LNCAP (cell line): ENCODE measurements at regions not wholly inside any gene's neighbourhood (a gene's known extent, or its start where the extent isn't known, plus 50 kb on each side); places are given as distances from the start of the nearest gene placed in this dataset.

Experiments
- TF ChIP-seq, protein P1 (sequence below): fragments of 450-650 bp; IDR thresholded peaks from 2 replicates; pipeline ENCODE4 v1.5.1; 2017; ENCODE audit warnings: mild to moderate bottlenecking

DNA sequence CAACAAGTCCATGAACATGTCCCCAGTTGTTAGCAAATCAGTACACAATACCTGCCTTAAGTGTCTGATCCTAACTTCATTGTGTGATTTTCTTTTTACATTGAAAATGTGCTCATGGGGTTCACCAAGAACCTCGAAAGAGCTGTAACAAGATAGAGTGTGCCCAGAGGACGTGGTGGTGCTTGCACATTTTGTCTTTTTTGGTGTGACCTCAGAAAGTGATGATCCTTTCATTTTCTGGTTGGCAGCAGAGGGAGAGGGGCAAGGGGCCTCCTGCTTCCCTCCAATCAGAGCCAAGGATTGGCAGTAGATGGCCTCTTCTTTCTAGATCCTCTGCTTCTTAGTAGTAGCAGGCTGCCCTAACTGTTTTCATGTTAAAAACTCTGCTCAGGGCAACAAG is 176.4 kb downstream of the OPA1 start:
- TF ChIP-seq, protein P1, sequence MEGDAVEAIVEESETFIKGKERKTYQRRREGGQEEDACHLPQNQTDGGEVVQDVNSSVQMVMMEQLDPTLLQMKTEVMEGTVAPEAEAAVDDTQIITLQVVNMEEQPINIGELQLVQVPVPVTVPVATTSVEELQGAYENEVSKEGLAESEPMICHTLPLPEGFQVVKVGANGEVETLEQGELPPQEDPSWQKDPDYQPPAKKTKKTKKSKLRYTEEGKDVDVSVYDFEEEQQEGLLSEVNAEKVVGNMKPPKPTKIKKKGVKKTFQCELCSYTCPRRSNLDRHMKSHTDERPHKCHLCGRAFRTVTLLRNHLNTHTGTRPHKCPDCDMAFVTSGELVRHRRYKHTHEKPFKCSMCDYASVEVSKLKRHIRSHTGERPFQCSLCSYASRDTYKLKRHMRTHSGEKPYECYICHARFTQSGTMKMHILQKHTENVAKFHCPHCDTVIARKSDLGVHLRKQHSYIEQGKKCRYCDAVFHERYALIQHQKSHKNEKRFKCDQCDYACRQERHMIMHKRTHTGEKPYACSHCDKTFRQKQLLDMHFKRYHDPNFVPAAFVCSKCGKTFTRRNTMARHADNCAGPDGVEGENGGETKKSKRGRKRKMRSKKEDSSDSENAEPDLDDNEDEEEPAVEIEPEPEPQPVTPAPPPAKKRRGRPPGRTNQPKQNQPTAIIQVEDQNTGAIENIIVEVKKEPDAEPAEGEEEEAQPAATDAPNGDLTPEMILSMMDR, result no peak

DNA sequence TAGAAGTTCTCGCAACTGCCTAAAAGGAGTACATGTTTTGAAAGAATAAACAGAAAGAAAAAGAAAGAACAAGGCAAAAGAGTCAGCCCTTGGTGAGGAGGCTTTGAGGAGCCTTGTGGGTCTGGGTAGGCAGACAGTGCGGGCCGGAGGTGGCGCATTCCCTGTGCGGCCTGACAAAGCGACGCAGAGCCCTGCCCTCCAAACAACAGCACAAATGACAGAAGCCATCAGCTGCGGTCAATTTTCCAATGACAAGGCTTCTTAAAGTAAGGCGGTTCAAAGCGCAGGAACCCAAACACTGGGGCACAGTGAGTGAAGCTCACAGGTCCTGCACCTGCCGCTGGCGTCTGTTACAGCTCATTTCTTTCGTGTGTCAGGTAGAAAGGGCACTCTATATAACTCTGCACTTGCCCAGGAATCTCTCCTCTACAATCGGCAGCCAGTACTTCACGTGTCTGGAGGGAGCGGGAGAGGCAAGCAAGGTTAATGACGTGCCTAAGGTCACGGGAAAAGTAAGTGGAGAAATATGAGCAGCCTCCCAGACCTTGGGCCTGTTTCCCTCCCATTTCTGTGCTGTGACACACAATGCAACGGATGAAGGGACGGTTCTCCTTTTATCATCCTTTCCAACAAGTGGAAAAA is 178.1 kb downstream of the OPA1 start:
- TF ChIP-seq, protein P1, result no peak

DNA sequence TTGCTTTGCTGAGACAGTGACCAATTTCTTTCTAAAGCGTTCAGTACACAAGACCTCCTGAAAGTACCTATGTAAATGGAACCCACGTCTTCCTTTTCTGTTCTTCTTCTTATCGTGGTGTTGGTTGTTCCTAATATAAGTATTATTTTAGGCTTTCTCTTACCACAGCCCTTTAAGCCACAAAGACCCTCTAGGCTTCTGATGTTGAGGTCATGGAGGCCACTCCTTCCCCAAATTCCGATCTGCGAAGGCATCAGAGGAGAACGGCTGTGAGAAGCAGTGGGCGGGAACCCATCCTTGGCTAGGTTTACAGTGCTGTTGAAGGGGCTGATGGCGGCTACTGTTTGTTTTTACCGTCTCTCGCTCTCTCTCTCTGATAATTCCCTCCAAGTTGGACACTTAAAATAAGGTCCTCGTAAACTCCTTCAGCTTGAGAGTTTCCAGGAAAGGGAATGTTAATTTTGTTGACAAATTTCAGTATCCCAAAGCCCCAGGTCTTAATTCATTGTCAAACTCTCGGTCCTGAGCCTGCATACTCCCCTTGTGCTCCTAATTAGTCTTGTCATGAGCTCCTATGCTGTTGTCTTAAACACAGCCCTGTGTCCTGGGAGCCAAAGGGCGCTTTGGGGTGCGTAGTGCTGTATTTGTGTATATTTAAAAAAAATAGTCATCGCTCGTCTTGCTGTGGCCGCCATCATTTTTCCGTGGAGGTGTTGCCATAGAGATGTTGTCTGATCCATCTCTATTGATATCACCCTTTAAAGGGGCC is 178.8 kb downstream of the OPA1 start:
- TF ChIP-seq, protein P1, result no peak

DNA sequence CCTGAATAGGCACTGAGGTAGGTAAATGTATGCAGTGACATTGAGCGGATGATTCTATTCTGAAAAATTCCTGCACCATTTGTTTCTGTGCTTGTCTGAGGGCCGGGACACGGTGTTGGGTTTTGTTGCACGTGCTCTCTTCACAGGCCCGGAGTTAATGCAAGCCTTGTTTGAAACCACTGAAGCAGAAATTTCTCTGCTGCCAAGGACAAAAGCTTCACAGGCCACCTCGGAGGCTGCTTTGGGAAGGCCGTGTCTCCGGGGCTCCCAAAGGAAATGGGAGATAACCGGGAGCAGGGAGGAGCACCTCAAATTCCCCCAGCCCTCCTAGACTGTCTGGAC is 179.4 kb downstream of the OPA1 start:
- TF ChIP-seq, protein P1, result no peak

DNA sequence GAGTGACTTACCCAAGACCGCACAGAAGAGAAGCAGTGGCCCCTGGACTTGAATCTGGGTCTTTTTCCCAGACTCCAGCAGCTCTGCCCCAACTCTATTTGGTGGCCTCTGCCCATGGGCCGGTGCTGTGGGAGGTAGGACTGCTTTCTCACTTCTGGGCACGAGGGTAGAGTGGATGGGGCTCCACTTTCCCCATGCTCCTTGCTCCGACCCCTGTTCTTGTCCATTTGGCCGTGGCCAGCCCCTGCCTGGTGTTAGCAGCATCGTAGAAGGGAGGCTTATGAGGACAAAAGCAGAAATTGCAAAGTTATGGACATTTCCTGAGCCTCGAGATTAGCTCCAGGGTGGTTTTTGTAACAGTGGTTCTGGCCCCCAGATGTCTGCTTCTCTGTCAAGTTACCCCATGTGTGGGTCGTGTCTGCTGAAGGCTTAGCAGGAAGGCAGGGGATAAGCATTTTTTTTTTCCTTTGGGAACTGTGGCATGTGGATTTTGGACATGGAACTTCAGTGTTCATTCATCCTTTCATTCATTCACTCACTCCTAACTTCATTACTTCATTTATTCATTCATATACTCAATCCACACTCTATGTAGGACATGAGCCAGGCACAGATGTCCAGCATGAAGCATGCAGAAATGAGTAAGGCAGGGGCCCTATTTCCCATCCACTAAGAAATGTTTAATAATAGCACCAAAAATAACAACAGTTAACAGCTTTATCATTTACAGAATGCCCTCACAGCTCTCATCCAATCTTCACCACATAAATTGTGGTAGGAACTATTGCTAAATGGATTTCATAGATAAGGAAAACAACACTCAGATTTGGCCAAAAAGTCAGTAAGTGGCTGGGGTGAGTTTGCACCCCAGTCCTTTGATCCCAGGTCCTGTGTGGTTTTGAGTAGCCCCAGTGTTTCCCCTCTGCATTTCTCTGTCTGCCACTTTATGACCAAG is 180.5 kb downstream of the OPA1 start:
- TF ChIP-seq, protein P1, result no peak

DNA sequence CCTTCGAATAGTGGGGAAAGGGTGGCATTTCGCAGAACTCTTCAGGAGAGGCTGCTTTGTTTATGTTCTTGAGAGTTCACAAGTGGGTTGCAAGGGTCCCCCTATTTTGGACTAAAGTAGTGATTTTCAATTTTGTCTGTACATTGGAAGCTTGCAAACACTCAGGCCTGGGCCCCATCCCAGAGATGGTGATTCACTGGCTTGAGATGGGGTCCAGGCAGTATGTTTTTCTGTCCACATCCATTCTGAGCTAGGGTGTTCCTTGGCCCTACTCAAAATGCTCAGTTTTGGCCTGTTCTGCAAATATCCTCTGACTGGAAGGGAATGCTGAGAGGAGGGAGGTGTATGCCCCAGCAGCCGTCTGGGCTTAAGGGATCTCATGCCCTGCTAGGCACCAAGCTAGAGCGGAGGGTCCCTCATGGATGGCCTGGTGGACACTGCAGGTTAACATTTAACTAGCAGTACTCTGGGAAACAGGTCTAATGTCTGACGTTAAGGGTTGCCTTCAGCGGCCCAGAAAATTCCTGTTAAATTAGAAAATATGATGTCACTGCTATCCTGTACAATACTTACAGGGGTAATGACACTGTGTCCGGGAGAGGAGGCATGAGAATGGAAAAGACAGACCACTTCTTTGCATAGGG is 181.4 kb downstream of the OPA1 start:
- TF ChIP-seq, protein P1, result no peak

DNA sequence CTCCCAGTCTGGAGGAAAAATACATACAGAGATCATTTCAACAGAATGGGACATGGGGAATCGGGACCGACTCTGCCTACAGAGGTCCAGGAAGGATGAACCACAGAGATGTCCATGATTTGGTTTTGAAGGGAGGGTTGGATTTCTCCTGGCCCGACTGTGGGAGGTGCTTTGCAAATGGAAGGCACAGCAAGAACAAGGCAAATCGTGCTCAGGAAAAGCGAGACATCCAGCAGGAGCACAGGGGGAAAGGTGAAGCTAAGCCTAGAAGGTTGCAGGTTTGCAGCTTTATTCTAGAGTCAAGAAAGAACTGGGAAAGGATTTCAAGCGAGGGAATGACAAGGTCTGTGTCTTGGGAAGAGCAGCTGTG is 181.9 kb downstream of the OPA1 start:
- TF ChIP-seq, protein P1, result no peak
